ENCODE measurements at regions not wholly inside any gene's neighbourhood (a gene's known extent, or its start where the extent isn't known, plus 50 kb on each side); places are given as distances from the start of the nearest gene placed in this dataset.

DNA sequence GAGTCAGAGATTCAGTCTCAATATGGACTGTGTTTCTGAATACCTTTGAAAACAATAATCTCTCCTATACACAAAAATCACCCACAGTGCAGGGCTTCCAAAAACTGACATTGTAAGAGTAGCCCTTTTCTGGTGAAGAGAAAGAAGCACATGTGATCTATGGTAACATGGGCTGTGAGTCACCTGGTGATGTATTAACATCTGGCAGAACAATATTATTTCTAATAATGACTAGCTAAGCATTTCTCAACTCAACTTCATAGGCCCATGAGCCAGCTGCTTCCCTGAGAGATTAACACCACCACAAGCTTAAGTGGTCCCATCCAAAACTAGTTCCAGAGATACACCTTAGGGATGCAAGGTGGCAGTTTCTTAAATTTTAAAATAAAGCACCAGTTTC is 331.0 kb upstream of the NRP1 start:
- TF ChIP-seq, protein P1, sequence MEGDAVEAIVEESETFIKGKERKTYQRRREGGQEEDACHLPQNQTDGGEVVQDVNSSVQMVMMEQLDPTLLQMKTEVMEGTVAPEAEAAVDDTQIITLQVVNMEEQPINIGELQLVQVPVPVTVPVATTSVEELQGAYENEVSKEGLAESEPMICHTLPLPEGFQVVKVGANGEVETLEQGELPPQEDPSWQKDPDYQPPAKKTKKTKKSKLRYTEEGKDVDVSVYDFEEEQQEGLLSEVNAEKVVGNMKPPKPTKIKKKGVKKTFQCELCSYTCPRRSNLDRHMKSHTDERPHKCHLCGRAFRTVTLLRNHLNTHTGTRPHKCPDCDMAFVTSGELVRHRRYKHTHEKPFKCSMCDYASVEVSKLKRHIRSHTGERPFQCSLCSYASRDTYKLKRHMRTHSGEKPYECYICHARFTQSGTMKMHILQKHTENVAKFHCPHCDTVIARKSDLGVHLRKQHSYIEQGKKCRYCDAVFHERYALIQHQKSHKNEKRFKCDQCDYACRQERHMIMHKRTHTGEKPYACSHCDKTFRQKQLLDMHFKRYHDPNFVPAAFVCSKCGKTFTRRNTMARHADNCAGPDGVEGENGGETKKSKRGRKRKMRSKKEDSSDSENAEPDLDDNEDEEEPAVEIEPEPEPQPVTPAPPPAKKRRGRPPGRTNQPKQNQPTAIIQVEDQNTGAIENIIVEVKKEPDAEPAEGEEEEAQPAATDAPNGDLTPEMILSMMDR (IDR thresholded peaks at IDR 0.05), result no peak
- no peak for TF ChIP-seq POLR2A (IDR thresholded peaks at IDR 0.05)
